DND-41 (cell line): ENCODE measurements at regions not wholly inside any gene's neighbourhood (a gene's known extent, or its start where the extent isn't known, plus 50 kb on each side); places are given as distances from the start of the nearest gene placed in this dataset.

Experiments
- EZH2 ChIP-seq: IDR thresholded peaks from 3 replicates; pipeline ENCODE4 v1.6.1; 2012; ENCODE audit warnings: borderline replicate concordance, low read depth, mild to moderate bottlenecking, moderate library complexity, low read length, inconsistent platforms; ENCODE audit not compliant: severe bottlenecking
- TF ChIP-seq, protein P1 (sequence below): IDR thresholded peaks from 2 replicates; pipeline ENCODE4 v1.5.1; 2012; ENCODE audit warnings: borderline replicate concordance, low read length, moderate library complexity, mild to moderate bottlenecking; ENCODE audit not compliant: poor library complexity, severe bottlenecking; ENCODE audit errors: extremely low read depth

DNA sequence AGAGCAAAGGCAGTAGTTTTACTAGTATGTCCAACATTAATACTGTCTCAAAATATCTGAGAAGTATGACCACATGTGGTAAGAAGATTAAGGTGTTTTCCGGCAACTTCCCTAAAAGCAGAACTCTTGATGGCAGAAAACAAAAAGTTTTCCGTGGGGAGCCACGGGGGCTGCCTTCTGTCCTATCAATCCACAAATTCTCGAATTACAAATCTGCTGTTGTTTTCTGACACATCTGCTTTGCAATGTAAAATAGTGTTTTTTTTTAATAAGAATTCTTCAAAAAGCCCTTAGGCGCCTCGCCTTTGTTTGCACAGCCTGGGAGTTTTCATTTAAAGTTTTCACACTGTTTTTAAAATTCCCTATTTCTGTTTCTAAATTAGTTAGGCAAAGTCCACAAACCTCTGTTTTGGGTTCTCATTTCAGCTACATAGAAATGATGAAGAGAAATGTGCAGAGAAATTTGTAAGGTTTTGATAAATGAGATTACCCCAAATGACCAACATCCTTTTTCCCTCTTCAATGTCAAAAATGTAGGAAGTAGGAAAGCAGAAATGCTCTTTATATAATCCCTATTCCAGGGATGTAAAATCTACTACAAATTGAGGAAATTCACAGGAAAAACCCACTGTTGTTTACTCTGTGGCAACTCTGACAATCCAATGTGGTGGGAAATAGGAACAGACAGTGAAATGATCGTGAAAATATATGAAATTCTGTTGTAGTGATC, 385.8 kb downstream of the ZEB2 start:
- TF ChIP-seq, protein P1, sequence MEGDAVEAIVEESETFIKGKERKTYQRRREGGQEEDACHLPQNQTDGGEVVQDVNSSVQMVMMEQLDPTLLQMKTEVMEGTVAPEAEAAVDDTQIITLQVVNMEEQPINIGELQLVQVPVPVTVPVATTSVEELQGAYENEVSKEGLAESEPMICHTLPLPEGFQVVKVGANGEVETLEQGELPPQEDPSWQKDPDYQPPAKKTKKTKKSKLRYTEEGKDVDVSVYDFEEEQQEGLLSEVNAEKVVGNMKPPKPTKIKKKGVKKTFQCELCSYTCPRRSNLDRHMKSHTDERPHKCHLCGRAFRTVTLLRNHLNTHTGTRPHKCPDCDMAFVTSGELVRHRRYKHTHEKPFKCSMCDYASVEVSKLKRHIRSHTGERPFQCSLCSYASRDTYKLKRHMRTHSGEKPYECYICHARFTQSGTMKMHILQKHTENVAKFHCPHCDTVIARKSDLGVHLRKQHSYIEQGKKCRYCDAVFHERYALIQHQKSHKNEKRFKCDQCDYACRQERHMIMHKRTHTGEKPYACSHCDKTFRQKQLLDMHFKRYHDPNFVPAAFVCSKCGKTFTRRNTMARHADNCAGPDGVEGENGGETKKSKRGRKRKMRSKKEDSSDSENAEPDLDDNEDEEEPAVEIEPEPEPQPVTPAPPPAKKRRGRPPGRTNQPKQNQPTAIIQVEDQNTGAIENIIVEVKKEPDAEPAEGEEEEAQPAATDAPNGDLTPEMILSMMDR: no peak
- no peak for TF ChIP-seq EZH2
